ENCODE measurements at regions not wholly inside any gene's neighbourhood (a gene's known extent, or its start where the extent isn't known, plus 50 kb on each side); places are given as distances from the start of the nearest gene placed in this dataset.

GRCh38 chr2:45244928-45245327, 235.7 kb upstream of the SIX2 start:
- no peak for TF ChIP-seq EZH2 (IDR thresholded peaks at IDR 0.05; ENCODE audit: borderline replicate concordance, low read depth, low read length, poor library complexity, severe bottlenecking)
- TF ChIP-seq CTCF (conservative IDR thresholded peaks at IDR 0.05; ENCODE audit: low read depth, low read length): no peak

Data from A673 (cell line).